ENCODE measurements at regions not wholly inside any gene's neighbourhood (a gene's known extent, or its start where the extent isn't known, plus 50 kb on each side); places are given as distances from the start of the nearest gene placed in this dataset.

DNA sequence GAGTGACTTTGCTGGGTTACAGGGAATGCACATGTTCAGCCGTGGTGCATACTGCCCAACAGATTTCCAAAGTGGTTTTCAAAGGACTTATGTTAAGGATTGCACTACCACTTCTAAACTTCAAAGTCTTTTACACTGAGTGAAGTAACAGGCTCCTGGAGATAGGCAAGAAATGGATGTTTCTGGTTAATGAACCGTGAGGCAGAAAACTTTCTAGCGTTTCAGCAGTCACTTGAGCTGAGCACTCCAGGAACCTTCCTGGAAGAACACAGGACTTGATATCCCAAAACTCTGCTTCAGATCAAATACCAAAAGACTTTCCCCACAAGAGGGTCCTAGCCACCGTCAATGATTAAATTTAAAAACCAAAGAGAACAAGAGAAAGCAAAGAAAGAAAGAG is 74.3 kb upstream of the ATP1A1 start:
- no peaks in the 10 kb centered on the region for H3K9me2 ChIP-seq
- H3K79me2 ChIP-seq (ENCODE audit: insufficient read depth) = no peaks in the 10 kb centered on the region
- H3K36me3 ChIP-seq (replicated peaks in 1 of 2; ENCODE audit: control insufficient read depth in 1 of 2, insufficient read depth in 2 of 2, low read length in 1 of 2) = no peaks in the 10 kb centered on the region
- H4K20me1 ChIP-seq (ENCODE audit: insufficient read depth) = no peaks in the 10 kb centered on the region
- H2AFZ ChIP-seq (ENCODE audit: low read depth) = no peak overlapping the region
- H3K27me3 ChIP-seq (ENCODE audit: insufficient read depth) = no peaks in the 10 kb centered on the region
- no peak for DNase-seq
- POLR2A ChIA-PET = no interaction called here
- H3K4me3 ChIP-seq (ENCODE audit: low read depth in 2 of 2, low read length in 1 of 2) = no peak overlapping the region
- no peaks in the 10 kb centered on the region for H3K4me1 ChIP-seq (ENCODE audit: control insufficient read depth in 1 of 2, insufficient read depth in 2 of 2, low read depth in 1 of 2, low read length in 1 of 2)
- WGBS (ENCODE audit: low lambda C conversion rate) = 33% methylated on average over 4 of the region's 4 CpGs
- no peak overlapping the region for H3K9ac ChIP-seq
- TF ChIP-seq POLR2AphosphoS5 (IDR thresholded peaks at IDR 0.05; ENCODE audit: low read depth, low read length) = no peak
- no peak for TF ChIP-seq RFX5 (IDR thresholded peaks at IDR 0.05; ENCODE audit: low read length)
- TF ChIP-seq SIN3A (IDR thresholded peaks at IDR 0.05; ENCODE audit: borderline replicate concordance, low read depth, low read length) = no peak
- TF ChIP-seq, protein P1, sequence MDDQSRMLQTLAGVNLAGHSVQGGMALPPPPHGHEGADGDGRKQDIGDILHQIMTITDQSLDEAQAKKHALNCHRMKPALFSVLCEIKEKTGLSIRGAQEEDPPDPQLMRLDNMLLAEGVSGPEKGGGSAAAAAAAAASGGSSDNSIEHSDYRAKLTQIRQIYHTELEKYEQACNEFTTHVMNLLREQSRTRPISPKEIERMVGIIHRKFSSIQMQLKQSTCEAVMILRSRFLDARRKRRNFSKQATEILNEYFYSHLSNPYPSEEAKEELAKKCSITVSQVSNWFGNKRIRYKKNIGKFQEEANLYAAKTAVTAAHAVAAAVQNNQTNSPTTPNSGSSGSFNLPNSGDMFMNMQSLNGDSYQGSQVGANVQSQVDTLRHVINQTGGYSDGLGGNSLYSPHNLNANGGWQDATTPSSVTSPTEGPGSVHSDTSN (IDR thresholded peaks at IDR 0.05) = no peak
- TF ChIP-seq CHD2 (IDR thresholded peaks at IDR 0.05; ENCODE audit: low read length, partially characterized antibody) = no peak
- TF ChIP-seq, protein P2, sequence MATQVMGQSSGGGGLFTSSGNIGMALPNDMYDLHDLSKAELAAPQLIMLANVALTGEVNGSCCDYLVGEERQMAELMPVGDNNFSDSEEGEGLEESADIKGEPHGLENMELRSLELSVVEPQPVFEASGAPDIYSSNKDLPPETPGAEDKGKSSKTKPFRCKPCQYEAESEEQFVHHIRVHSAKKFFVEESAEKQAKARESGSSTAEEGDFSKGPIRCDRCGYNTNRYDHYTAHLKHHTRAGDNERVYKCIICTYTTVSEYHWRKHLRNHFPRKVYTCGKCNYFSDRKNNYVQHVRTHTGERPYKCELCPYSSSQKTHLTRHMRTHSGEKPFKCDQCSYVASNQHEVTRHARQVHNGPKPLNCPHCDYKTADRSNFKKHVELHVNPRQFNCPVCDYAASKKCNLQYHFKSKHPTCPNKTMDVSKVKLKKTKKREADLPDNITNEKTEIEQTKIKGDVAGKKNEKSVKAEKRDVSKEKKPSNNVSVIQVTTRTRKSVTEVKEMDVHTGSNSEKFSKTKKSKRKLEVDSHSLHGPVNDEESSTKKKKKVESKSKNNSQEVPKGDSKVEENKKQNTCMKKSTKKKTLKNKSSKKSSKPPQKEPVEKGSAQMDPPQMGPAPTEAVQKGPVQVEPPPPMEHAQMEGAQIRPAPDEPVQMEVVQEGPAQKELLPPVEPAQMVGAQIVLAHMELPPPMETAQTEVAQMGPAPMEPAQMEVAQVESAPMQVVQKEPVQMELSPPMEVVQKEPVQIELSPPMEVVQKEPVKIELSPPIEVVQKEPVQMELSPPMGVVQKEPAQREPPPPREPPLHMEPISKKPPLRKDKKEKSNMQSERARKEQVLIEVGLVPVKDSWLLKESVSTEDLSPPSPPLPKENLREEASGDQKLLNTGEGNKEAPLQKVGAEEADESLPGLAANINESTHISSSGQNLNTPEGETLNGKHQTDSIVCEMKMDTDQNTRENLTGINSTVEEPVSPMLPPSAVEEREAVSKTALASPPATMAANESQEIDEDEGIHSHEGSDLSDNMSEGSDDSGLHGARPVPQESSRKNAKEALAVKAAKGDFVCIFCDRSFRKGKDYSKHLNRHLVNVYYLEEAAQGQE (IDR thresholded peaks at IDR 0.05; ENCODE audit: low read depth, low read length) = no peak
- no peak for TF ChIP-seq FOXM1 (IDR thresholded peaks at IDR 0.05; ENCODE audit: low read depth)
- TF ChIP-seq TAF1 (IDR thresholded peaks at IDR 0.05; ENCODE audit: borderline replicate concordance, low read depth, low read length) = no peak
- TF ChIP-seq, protein P3, sequence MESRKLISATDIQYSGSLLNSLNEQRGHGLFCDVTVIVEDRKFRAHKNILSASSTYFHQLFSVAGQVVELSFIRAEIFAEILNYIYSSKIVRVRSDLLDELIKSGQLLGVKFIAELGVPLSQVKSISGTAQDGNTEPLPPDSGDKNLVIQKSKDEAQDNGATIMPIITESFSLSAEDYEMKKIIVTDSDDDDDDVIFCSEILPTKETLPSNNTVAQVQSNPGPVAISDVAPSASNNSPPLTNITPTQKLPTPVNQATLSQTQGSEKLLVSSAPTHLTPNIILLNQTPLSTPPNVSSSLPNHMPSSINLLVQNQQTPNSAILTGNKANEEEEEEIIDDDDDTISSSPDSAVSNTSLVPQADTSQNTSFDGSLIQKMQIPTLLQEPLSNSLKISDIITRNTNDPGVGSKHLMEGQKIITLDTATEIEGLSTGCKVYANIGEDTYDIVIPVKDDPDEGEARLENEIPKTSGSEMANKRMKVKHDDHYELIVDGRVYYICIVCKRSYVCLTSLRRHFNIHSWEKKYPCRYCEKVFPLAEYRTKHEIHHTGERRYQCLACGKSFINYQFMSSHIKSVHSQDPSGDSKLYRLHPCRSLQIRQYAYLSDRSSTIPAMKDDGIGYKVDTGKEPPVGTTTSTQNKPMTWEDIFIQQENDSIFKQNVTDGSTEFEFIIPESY (IDR thresholded peaks at IDR 0.05; ENCODE audit: borderline replicate concordance, low read depth) = no peak
- no peak for TF ChIP-seq SMC3 (IDR thresholded peaks at IDR 0.05; ENCODE audit: low read depth, low read length)
- CTCF ChIA-PET = no interaction called here
- H3K4me2 ChIP-seq = no peak overlapping the region
- no peaks in the 10 kb centered on the region for H3F3A ChIP-seq (replicated peaks; ENCODE audit: insufficient read depth)
- no peaks in the 10 kb centered on the region for H3K9me3 ChIP-seq
- no peak overlapping the region for H3K27ac ChIP-seq (ENCODE audit: low read depth in 2 of 2, low read length in 1 of 2)

DNA sequence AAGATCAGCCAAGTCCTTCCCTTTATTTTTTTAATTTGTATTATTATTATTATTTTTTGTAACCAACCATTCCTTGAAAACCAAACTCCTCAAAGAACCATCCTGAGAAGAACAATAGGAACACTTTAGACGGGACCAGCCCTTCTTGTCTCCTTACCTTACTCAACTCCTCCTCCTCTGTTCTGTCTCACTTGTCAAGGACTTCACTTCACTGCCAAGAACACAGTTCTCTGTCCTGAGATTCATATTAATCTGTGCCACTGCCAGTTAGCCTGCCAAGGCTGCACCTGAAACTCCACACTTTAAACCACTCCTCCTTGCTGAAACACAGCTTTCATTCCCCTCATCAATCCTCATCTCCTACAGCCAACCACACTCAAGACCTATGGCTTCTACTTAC is 73.8 kb upstream of the ATP1A1 start:
- 22% methylated on average over 1 of the region's 1 CpG for WGBS (ENCODE audit: low lambda C conversion rate)
- POLR2A ChIA-PET = no interaction called here
- Histone ChIP-seq H2AFZ (ENCODE audit: low read depth) (no peak overlapping the region), H3K9me3 (no peaks in the 10 kb centered on the region), H3K4me3 (ENCODE audit: low read depth in 2 of 2, low read length in 1 of 2) (no peak overlapping the region), H3K79me2 (ENCODE audit: insufficient read depth) (no peaks in the 10 kb centered on the region), H3K36me3 (replicated peaks in 1 of 2; ENCODE audit: control insufficient read depth in 1 of 2, insufficient read depth in 2 of 2, low read length in 1 of 2) (no peaks in the 10 kb centered on the region), H4K20me1 (ENCODE audit: insufficient read depth) (no peaks in the 10 kb centered on the region), H3K9me2 (no peaks in the 10 kb centered on the region), H3K9ac (no peak overlapping the region), H3K27ac (ENCODE audit: low read depth in 2 of 2, low read length in 1 of 2) (no peak overlapping the region), H3K27me3 (ENCODE audit: insufficient read depth) (no peaks in the 10 kb centered on the region), H3F3A (replicated peaks; ENCODE audit: insufficient read depth) (peaks cover 2% of the 10 kb centered on the region), H3K4me1 (ENCODE audit: control insufficient read depth in 1 of 2, insufficient read depth in 2 of 2, low read depth in 1 of 2, low read length in 1 of 2) (no peaks in the 10 kb centered on the region), H3K4me2 (no peak overlapping the region)
- CTCF ChIA-PET = no interaction called here
- no peak for DNase-seq
- TF ChIP-seq FOXJ3 (CRISPR knock-in tag; IDR thresholded peaks at IDR 0.05) (no peak), RXRA (IDR thresholded peaks at IDR 0.05; ENCODE audit: borderline replicate concordance, low read depth) (no peak), TCF12 (IDR thresholded peaks at IDR 0.05) (no peak), SMC3 (IDR thresholded peaks at IDR 0.05; ENCODE audit: low read depth, low read length) (no peak), NRF1 (IDR thresholded peaks at IDR 0.05; ENCODE audit: low read depth, low read length) (no peak), JUND (IDR thresholded peaks at IDR 0.05) (no peak), RAD21 (IDR thresholded peaks at IDR 0.05; ENCODE audit: low read length) (no peak), CHD2 (IDR thresholded peaks at IDR 0.05; ENCODE audit: low read length, partially characterized antibody) (no peak), SIN3A (IDR thresholded peaks at IDR 0.05; ENCODE audit: borderline replicate concordance, low read depth, low read length) (no peak)
- TF ChIP-seq, protein P1 (IDR thresholded peaks at IDR 0.05) = no peak
- TF ChIP-seq, protein P4, sequence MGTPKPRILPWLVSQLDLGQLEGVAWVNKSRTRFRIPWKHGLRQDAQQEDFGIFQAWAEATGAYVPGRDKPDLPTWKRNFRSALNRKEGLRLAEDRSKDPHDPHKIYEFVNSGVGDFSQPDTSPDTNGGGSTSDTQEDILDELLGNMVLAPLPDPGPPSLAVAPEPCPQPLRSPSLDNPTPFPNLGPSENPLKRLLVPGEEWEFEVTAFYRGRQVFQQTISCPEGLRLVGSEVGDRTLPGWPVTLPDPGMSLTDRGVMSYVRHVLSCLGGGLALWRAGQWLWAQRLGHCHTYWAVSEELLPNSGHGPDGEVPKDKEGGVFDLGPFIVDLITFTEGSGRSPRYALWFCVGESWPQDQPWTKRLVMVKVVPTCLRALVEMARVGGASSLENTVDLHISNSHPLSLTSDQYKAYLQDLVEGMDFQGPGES (IDR thresholded peaks at IDR 0.05; ENCODE audit: low read depth, low read length) = no peak

Data from SK-N-SH (cell line).